Esophagus squamous epithelium (tissue), 5 donors: ENCODE measurements at regions not wholly inside any gene's neighbourhood (a gene's known extent, or its start where the extent isn't known, plus 50 kb on each side); places are given as distances from the start of the nearest gene placed in this dataset.

ENCODE experiments used
- DNase-seq: peaks from one replicate; lab custom pipeline; 2025; lab: John Stamatoyannopoulos, UW
- H3K27ac ChIP-seq, 4 donors: fragments of 200-600 bp; sonication (generic); one replicate each; pipeline ENCODE4 v1.5.1; 2016 to 2019; ENCODE audit warnings: mild to moderate bottlenecking in 1 of 4
- H3K27me3 ChIP-seq, 4 donors: fragments of 200-600 bp; sonication (generic); 1 replicate in 3 of 4; 2 replicates in 1 of 4; pipeline versions ENCODE4 v1.5.1 to v1.6.0; 2017 to 2021; ENCODE audit warnings: antibody characterized with exemption in 1 of 4
- H3K36me3 ChIP-seq, 3 donors: fragments of 200-600 bp; sonication (generic); one replicate each; pipeline ENCODE4 v1.5.1; 2016 to 2019
- H3K4me1 ChIP-seq, 3 donors: fragments of 200-600 bp; sonication (generic); one replicate each; pipeline ENCODE4 v1.5.1; 2017 to 2019
- H3K4me3 ChIP-seq, 4 donors: fragments of 200-600 bp; sonication (generic); 1 replicate in 3 of 4; 2 replicates in 1 of 4; pipeline ENCODE4 v1.5.1; 2016 to 2019; ENCODE audit warnings: mild to moderate bottlenecking in 2 of 4, moderate library complexity in 1 of 4
- H3K9me3 ChIP-seq, 3 donors: fragments of 200-600 bp; sonication (generic); one replicate each; pipeline ENCODE4 v1.5.1; 2016 to 2019
- POLR2A ChIP-seq, 4 donors: fragments of 450-650 bp; IDR thresholded peaks; one replicate each; pipeline ENCODE4 v1.6.1; 2017; ENCODE audit warnings: antibody characterized with exemption in 4 of 4, mild to moderate bottlenecking in 4 of 4, moderate library complexity in 3 of 4
- WGBS, 2 donors: methylation state at CpG; one replicate each; pipeline ENCODE4 v1.1.5; 2018; 5-methylcytosine and 5-hydroxymethylcytosine counted together
- intact Hi-C: fragments of 100-400 bp; cut with DNase I; formaldehyde crosslinking; loops from one replicate; pipeline ENCODE4 v1.15.0; 2022
- TF ChIP-seq, protein P1 (sequence below), 6 experiments: fragments of 450-650 bp in 4 of 6; fragments of 200-600 bp in 2 of 6; sonication (generic) in 2 of 6; IDR thresholded peaks; one replicate each; pipeline ENCODE4 v1.5.1; 2016 to 2019; ENCODE audit warnings: antibody characterized with exemption in 6 of 6, mild to moderate bottlenecking in 4 of 6, moderate library complexity in 4 of 6
- donor health status: DM: yes; HTN: yes; CAD: no.

DNA sequence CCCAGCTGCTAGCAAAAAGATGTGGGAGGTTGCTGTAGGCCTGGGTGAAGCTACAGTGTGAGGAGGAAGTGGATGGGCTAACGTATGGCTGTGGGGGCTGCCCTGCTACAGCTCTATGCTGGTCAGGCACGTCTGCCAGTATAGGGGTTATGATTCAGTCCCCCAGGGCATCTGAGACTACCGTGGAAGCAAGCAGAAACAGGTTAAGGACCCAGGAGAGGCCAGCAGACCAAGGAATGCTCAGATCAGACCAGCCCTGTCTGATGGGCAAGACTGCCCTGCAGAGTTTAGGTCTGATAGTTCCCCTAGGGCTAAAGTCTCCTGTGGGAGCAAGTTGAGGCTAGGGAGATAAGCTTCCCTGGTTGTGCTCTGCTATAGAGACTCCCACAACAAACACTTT is 416.1 kb upstream of the CTNND2 start:
- WGBS, 2 donors = 33 to 71% methylated on average over 3 of the region's 3 CpGs
- TF ChIP-seq POLR2A (IDR thresholded peaks at IDR 0.05) = no peak
- TF ChIP-seq, protein P1, sequence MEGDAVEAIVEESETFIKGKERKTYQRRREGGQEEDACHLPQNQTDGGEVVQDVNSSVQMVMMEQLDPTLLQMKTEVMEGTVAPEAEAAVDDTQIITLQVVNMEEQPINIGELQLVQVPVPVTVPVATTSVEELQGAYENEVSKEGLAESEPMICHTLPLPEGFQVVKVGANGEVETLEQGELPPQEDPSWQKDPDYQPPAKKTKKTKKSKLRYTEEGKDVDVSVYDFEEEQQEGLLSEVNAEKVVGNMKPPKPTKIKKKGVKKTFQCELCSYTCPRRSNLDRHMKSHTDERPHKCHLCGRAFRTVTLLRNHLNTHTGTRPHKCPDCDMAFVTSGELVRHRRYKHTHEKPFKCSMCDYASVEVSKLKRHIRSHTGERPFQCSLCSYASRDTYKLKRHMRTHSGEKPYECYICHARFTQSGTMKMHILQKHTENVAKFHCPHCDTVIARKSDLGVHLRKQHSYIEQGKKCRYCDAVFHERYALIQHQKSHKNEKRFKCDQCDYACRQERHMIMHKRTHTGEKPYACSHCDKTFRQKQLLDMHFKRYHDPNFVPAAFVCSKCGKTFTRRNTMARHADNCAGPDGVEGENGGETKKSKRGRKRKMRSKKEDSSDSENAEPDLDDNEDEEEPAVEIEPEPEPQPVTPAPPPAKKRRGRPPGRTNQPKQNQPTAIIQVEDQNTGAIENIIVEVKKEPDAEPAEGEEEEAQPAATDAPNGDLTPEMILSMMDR (IDR thresholded peaks at IDR 0.05) = no peak
- H3K36me3 ChIP-seq = no peaks in the 10 kb centered on the region
- no peak overlapping the region for H3K27ac ChIP-seq
- DNase-seq = no peak
- intact Hi-C loops = no loop called here
- no peaks in the 10 kb centered on the region for H3K9me3 ChIP-seq
- H3K4me3 ChIP-seq = no peak overlapping the region
- no peaks in the 10 kb centered on the region for H3K4me1 ChIP-seq
- no peaks in the 10 kb centered on the region for H3K27me3 ChIP-seq

- intact Hi-C loops = no loop called here
- no peaks in the 10 kb centered on the region for H3K36me3 ChIP-seq
- TF ChIP-seq, protein P1 (IDR thresholded peaks at IDR 0.05) = no peak
- no peak for TF ChIP-seq POLR2A (IDR thresholded peaks at IDR 0.05)
- no peaks in the 10 kb centered on the region for H3K27me3 ChIP-seq
- no peak for DNase-seq
- no peaks in the 10 kb centered on the region for H3K9me3 ChIP-seq
- no peak overlapping the region for H3K27ac ChIP-seq
- H3K4me3 ChIP-seq = no peak overlapping the region
- 20 to 43% methylated on average over 1 of the region's 1 CpG for WGBS, 2 donors
- H3K4me1 ChIP-seq = no peaks in the 10 kb centered on the region
Observed at GRCh38 chr5:12316812-12317211, 412.6 kb upstream of the CTNND2 start.

DNA sequence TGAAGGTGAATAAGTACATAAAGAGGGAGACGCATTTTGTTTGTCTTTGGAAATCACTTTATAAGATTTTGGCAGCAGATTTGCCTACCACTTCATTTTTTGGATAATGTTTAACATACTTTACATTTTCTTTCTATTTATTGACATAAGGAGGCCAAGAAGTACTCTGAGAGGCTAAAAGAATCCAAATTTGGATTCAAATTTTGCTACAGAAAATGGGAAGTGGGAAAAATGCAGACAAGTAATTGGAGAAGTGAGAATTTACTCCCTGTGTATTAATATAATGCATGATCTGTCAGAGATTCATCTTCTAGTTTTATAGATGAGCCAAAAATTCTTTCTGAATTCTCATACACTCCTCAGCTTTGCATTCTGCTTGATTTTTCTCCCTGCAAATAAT is 411.2 kb upstream of the CTNND2 start:
- H3K4me3 ChIP-seq = no peak overlapping the region
- no peak for DNase-seq
- no peaks in the 10 kb centered on the region for H3K27me3 ChIP-seq
- intact Hi-C loops = no loop called here
- TF ChIP-seq, protein P1 (IDR thresholded peaks at IDR 0.05) = no peak
- no peak for TF ChIP-seq POLR2A (IDR thresholded peaks at IDR 0.05)
- WGBS, 2 donors = 16 to 27% methylated on average over 1 of the region's 1 CpG
- H3K9me3 ChIP-seq = no peaks in the 10 kb centered on the region
- no peak overlapping the region for H3K27ac ChIP-seq
- H3K36me3 ChIP-seq = no peaks in the 10 kb centered on the region
- H3K4me1 ChIP-seq = no peaks in the 10 kb centered on the region

DNA sequence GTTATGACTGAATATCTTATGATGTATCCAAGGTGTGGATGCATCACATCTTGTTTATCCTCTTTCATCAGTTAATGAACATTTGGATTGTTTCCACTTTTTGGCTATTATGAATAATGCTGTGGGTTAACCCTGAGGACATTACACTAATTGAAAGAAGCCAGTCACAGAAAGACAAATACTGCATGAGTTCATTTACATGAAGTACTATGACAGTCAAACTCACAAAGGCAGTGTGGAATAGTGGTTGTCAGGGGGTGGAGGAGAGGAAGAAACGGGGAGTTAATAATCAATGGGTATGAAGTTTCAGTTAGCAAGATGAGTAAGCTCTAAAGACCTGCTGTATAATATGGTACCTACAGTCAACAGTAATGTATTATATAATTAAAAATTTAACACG is 409.4 kb upstream of the CTNND2 start:
- Histone ChIP-seq H3K9me3 (no peaks in the 10 kb centered on the region), H3K27me3 (no peaks in the 10 kb centered on the region), H3K27ac (no peak overlapping the region), H3K36me3 (no peaks in the 10 kb centered on the region), H3K4me1 (no peaks in the 10 kb centered on the region), H3K4me3 (no peak overlapping the region)
- TF ChIP-seq, protein P1 (IDR thresholded peaks at IDR 0.05) = no peak
- TF ChIP-seq POLR2A (IDR thresholded peaks at IDR 0.05) = no peak
- DNase-seq = no peak
- 72 to 76% methylated on average over 2 of the region's 2 CpGs for WGBS, 2 donors
- intact Hi-C loops = no loop called here

GRCh38 chr5:12312343-12312742 is 408.1 kb upstream of the CTNND2 start:
- DNase-seq = no peak
- H3K4me1 ChIP-seq = no peaks in the 10 kb centered on the region
- 66 to 78% methylated on average over 5 of the region's 5 CpGs for WGBS, 2 donors
- no peaks in the 10 kb centered on the region for H3K36me3 ChIP-seq
- no peak overlapping the region for H3K4me3 ChIP-seq
- intact Hi-C loops = no loop called here
- no peaks in the 10 kb centered on the region for H3K27me3 ChIP-seq
- TF ChIP-seq, protein P1 (IDR thresholded peaks at IDR 0.05) = no peak
- no peak overlapping the region for H3K27ac ChIP-seq
- H3K9me3 ChIP-seq = no peaks in the 10 kb centered on the region
